Mesendoderm (in vitro differentiated cells): ENCODE measurements at regions not wholly inside any gene's neighbourhood (a gene's known extent, or its start where the extent isn't known, plus 50 kb on each side); places are given as distances from the start of the nearest gene placed in this dataset.

Source experiments
- DNase-seq: peaks from one replicate; pipeline ENCODE4 v3.0.0; 2013
- H2AK5ac ChIP-seq: 2 replicates; pipeline ENCODE4 v1.6.1; 2013; ENCODE audit warnings: low read length, inconsistent platforms
- H2BK120ac ChIP-seq: 2 replicates; pipeline ENCODE4 v1.6.1; 2013; ENCODE audit warnings: low read depth, mild to moderate bottlenecking, low read length, moderate library complexity, mixed read lengths
- H2BK15ac ChIP-seq: replicated peaks from 2 replicates; pipeline ENCODE4 v1.6.1; 2013; ENCODE audit warnings: low read depth, mild to moderate bottlenecking, moderate library complexity
- H2BK5ac ChIP-seq: 2 replicates; pipeline ENCODE4 v1.6.1; 2013; ENCODE audit warnings: low read length, inconsistent platforms
- H3K18ac ChIP-seq: 2 replicates; pipeline ENCODE4 v1.6.1; 2013; ENCODE audit warnings: mild to moderate bottlenecking, low read length, mixed read lengths
- H3K23ac ChIP-seq: one replicate; pipeline ENCODE4 v1.6.1; 2013; ENCODE audit warnings: low read length
- H3K27ac ChIP-seq: 2 replicates; pipeline ENCODE4 v1.5.1; 2013; ENCODE audit warnings: low read depth, mild to moderate bottlenecking, inconsistent platforms, low read length, moderate library complexity
- H3K27me3 ChIP-seq: 2 replicates; pipeline ENCODE4 v1.6.1; 2013; ENCODE audit warnings: low read length, control low read depth, mild to moderate bottlenecking, inconsistent platforms; ENCODE audit not compliant: insufficient read depth, poor library complexity
- H3K36me3 ChIP-seq: 2 replicates; pipeline ENCODE4 v1.6.1; 2013; ENCODE audit warnings: low read length, inconsistent platforms; ENCODE audit not compliant: control insufficient read depth, insufficient read depth
- H3K4ac ChIP-seq: one replicate; pipeline ENCODE4 v1.6.1; 2013; ENCODE audit warnings: low read depth, mild to moderate bottlenecking, low read length, moderate library complexity
- H3K4me1 ChIP-seq: 2 replicates; pipeline ENCODE4 v1.6.1; 2013; ENCODE audit warnings: low read depth, low read length, inconsistent platforms; ENCODE audit not compliant: control insufficient read depth
- H3K4me2 ChIP-seq: 2 replicates; pipeline ENCODE4 v1.6.1; 2013; ENCODE audit warnings: low read length
- H3K4me3 ChIP-seq: 2 replicates; pipeline ENCODE4 v1.5.1; 2013; ENCODE audit warnings: mild to moderate bottlenecking, low read length
- H3K56ac ChIP-seq: one replicate; pipeline ENCODE4 v1.6.1; 2013; ENCODE audit warnings: low read length
- H3K79me1 ChIP-seq: 2 replicates; pipeline ENCODE4 v1.6.1; 2013; ENCODE audit warnings: low read length, inconsistent platforms
- H3K79me2 ChIP-seq: 2 replicates; pipeline ENCODE4 v1.6.1; 2013; ENCODE audit warnings: mild to moderate bottlenecking, low read length; ENCODE audit not compliant: control insufficient read depth, insufficient read depth
- H3K9ac ChIP-seq: 2 replicates; pipeline ENCODE4 v1.6.1; 2013; ENCODE audit warnings: low read length, inconsistent platforms
- H4K5ac ChIP-seq: one replicate; pipeline ENCODE4 v1.6.1; 2013; ENCODE audit warnings: low read length
- H4K8ac ChIP-seq: one replicate; pipeline ENCODE4 v1.6.1; 2013; ENCODE audit warnings: low read depth, mild to moderate bottlenecking, control low read depth, low read length, moderate library complexity
- WGBS: extraction: QIAGEN DNeasy Blood & Tissue Kit; methylation state at CpG from one replicate; pipeline ENCODE4 v1.1.7; 2013; ENCODE audit warnings: low lambda C conversion rate, missing lambda C conversion rate; ENCODE audit not compliant: insufficient coverage; ENCODE audit errors: extremely low coverage; 5-methylcytosine and 5-hydroxymethylcytosine counted together

GRCh38 chr1:168920456-168921094 lies 185.9 kb upstream of the ATP1B1 start:
- no CpG with 5 or more reads among the region's 6 CpGs for WGBS
- Histone ChIP-seq H3K4me1 (no peaks in the 10 kb centered on the region), H3K18ac (no peak overlapping the region), H4K5ac (no peak overlapping the region), H2BK5ac (no peak overlapping the region), H3K79me1 (no peaks in the 10 kb centered on the region), H3K4me3 (no peak overlapping the region), H3K56ac (no peak overlapping the region), H3K4ac (no peak overlapping the region), H3K27me3 (no peaks in the 10 kb centered on the region), H3K27ac (no peak overlapping the region), H3K36me3 (no peaks in the 10 kb centered on the region), H3K23ac (no peak overlapping the region), H2BK120ac (no peak overlapping the region), H3K9ac (no peak overlapping the region), H3K4me2 (no peak overlapping the region), H3K79me2 (no peaks in the 10 kb centered on the region), H2BK15ac (no peak overlapping the region), H4K8ac (no peak overlapping the region), H2AK5ac (no peak overlapping the region)
- no peak for DNase-seq

GRCh38 chr1:168921629-168922028 lies 184.9 kb upstream of the ATP1B1 start:
- H3K4me3 ChIP-seq, result no peak overlapping the region
- no peak overlapping the region for H3K4ac ChIP-seq
- H2BK15ac ChIP-seq, result no peak overlapping the region
- no peak overlapping the region for H2BK120ac ChIP-seq
- H3K23ac ChIP-seq, result no peak overlapping the region
- WGBS, result no CpG with 5 or more reads among the region's 3 CpGs
- no peaks in the 10 kb centered on the region for H3K79me2 ChIP-seq
- no peaks in the 10 kb centered on the region for H3K4me1 ChIP-seq
- no peak overlapping the region for H3K4me2 ChIP-seq
- no peak overlapping the region for H3K56ac ChIP-seq
- no peak overlapping the region for H4K5ac ChIP-seq
- H3K18ac ChIP-seq, result no peak overlapping the region
- no peaks in the 10 kb centered on the region for H3K79me1 ChIP-seq
- H3K9ac ChIP-seq, result no peak overlapping the region
- H3K27me3 ChIP-seq, result no peaks in the 10 kb centered on the region
- no peaks in the 10 kb centered on the region for H3K36me3 ChIP-seq
- no peak overlapping the region for H2BK5ac ChIP-seq
- H2AK5ac ChIP-seq, result no peak overlapping the region
- no peak overlapping the region for H3K27ac ChIP-seq
- DNase-seq, result no peak
- H4K8ac ChIP-seq, result no peak overlapping the region

GRCh38 chr1:168923521-168924136 lies 182.9 kb upstream of the ATP1B1 start:
- no peak overlapping the region for H2AK5ac ChIP-seq

GRCh38 chr1:168924976-168925375 lies 181.5 kb upstream of the ATP1B1 start:
- no peaks in the 10 kb centered on the region for H3K4me1 ChIP-seq
- H3K36me3 ChIP-seq, result no peaks in the 10 kb centered on the region
- H4K8ac ChIP-seq, result no peak overlapping the region
- no CpG with 5 or more reads among the region's 1 CpG for WGBS
- no peak overlapping the region for H2BK5ac ChIP-seq
- H3K27me3 ChIP-seq, result no peaks in the 10 kb centered on the region
- H3K79me1 ChIP-seq, result no peaks in the 10 kb centered on the region
- H3K4ac ChIP-seq, result no peak overlapping the region
- H3K18ac ChIP-seq, result no peak overlapping the region
- no peak overlapping the region for H4K5ac ChIP-seq
- no peak overlapping the region for H2BK120ac ChIP-seq
- no peak overlapping the region for H2AK5ac ChIP-seq
- H3K56ac ChIP-seq, result no peak overlapping the region
- H3K4me2 ChIP-seq, result no peak overlapping the region
- H2BK15ac ChIP-seq, result no peak overlapping the region
- H3K9ac ChIP-seq, result no peak overlapping the region
- no peaks in the 10 kb centered on the region for H3K79me2 ChIP-seq
- DNase-seq, result no peak
- no peak overlapping the region for H3K4me3 ChIP-seq
- H3K27ac ChIP-seq, result no peak overlapping the region
- H3K23ac ChIP-seq, result no peak overlapping the region

More at GRCh38 chr1:168923521-168924136, 182.9 kb upstream of the ATP1B1 start:
- Histone ChIP-seq H3K23ac (no peak overlapping the region), H3K79me1 (no peaks in the 10 kb centered on the region), H3K79me2 (no peaks in the 10 kb centered on the region), H3K27me3 (no peaks in the 10 kb centered on the region), H2BK15ac (no peak overlapping the region), H4K8ac (no peak overlapping the region), H3K18ac (no peak overlapping the region), H2BK5ac (no peak overlapping the region), H3K4me3 (no peak overlapping the region), H3K9ac (no peak overlapping the region), H3K4me2 (no peak overlapping the region), H3K56ac (no peak overlapping the region), H2BK120ac (no peak overlapping the region), H3K36me3 (no peaks in the 10 kb centered on the region), H3K4me1 (no peaks in the 10 kb centered on the region), H3K27ac (no peak overlapping the region), H4K5ac (no peak overlapping the region), H3K4ac (no peak overlapping the region)
- WGBS, result no CpG with 5 or more reads among the region's 3 CpGs
- peak; percentile 62 for DNase-seq

- 100% methylated on average over 1 of the region's 3 CpGs for WGBS
- H3K27ac ChIP-seq, result no peak overlapping the region
- H2AK5ac ChIP-seq, result no peak overlapping the region
- no peaks in the 10 kb centered on the region for H3K27me3 ChIP-seq
- H3K23ac ChIP-seq, result no peak overlapping the region
- H4K5ac ChIP-seq, result no peak overlapping the region
- H3K9ac ChIP-seq, result no peak overlapping the region
- H3K79me2 ChIP-seq, result no peaks in the 10 kb centered on the region
- H4K8ac ChIP-seq, result no peak overlapping the region
- H3K4me1 ChIP-seq, result no peaks in the 10 kb centered on the region
- DNase-seq, result no peak
- no peak overlapping the region for H2BK5ac ChIP-seq
- H3K36me3 ChIP-seq, result no peaks in the 10 kb centered on the region
- no peak overlapping the region for H2BK15ac ChIP-seq
- no peak overlapping the region for H3K4me3 ChIP-seq
- no peak overlapping the region for H2BK120ac ChIP-seq
- no peak overlapping the region for H3K18ac ChIP-seq
- H3K4ac ChIP-seq, result no peak overlapping the region
- no peaks in the 10 kb centered on the region for H3K79me1 ChIP-seq
- no peak overlapping the region for H3K56ac ChIP-seq
- no peak overlapping the region for H3K4me2 ChIP-seq
Measured at GRCh38 chr1:168926236-168926635, 180.3 kb upstream of the ATP1B1 start.

GRCh38 chr1:168932539-168932938 lies 174.0 kb upstream of the ATP1B1 start:
- Histone ChIP-seq H3K79me1 (no peaks in the 10 kb centered on the region), H2BK5ac (no peak overlapping the region), H3K36me3 (no peaks in the 10 kb centered on the region), H3K4me2 (no peak overlapping the region), H3K79me2 (no peaks in the 10 kb centered on the region), H2AK5ac (no peak overlapping the region), H3K23ac (no peak overlapping the region), H3K4me1 (no peaks in the 10 kb centered on the region), H3K18ac (no peak overlapping the region), H3K27ac (no peak overlapping the region), H3K56ac (no peak overlapping the region), H3K4ac (no peak overlapping the region), H3K4me3 (no peak overlapping the region), H4K8ac (no peak overlapping the region), H2BK120ac (no peak overlapping the region), H4K5ac (no peak overlapping the region), H3K9ac (no peak overlapping the region), H2BK15ac (no peak overlapping the region), H3K27me3 (no peaks in the 10 kb centered on the region)
- WGBS, result no CpG with 5 or more reads among the region's 3 CpGs
- no peak for DNase-seq
